HG03457 (cell line): ENCODE measurements at regions not wholly inside any gene's neighbourhood (a gene's known extent, or its start where the extent isn't known, plus 50 kb on each side); places are given as distances from the start of the nearest gene placed in this dataset.
"Not testable (repeated sequence)": the region's sequence is repeated elsewhere in the genome, so short reads cannot be mapped to it uniquely, and the experiment has no call there.

Experiments used
- ATAC-seq: cut with Tn5 transposase; IDR thresholded peaks from one replicate; pipeline ENCODE4 v1.9.1; 2021; ENCODE audit warnings: moderate number of reproducible peaks; ENCODE audit not compliant: unreplicated experiment

DNA sequence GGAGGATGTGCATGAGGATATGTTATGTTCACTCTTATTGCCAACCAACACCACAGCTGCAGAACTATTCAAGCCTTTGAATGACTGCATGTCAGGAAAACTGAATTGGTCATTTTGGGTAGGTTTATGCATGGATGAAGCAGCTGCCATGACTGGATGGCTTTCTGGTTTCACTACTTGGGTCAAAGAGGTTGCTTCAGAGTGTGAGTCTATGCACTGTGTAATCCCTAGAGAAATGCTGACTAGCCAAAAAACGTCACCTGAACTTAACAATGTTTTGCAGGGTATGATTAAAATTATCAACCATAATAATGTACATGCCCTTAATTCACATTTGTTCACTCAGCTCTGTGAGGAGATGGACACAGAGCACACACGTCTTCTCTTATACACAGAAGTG, 206.7 kb upstream of the RBBP8 start:
- no peak for ATAC-seq

DNA sequence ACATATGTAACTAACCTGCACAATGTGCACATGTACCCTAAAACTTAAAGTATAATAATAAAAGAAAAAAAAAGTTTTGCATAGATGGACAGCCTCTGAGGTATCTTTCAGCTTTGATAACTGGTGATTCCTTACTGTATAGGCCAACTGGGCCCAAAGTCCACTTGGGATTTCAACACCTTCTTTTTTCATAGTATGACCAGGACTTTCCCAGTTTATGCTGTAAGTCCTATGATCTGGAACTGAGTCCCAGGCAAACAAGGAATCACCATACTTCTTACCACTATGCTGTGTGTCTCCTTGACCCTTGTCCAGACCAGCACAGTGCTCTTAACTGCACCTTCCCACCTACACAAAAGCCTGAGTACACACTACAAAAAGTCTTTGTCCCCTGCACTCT, 205.1 kb upstream of the RBBP8 start:
- ATAC-seq, result no peak

DNA sequence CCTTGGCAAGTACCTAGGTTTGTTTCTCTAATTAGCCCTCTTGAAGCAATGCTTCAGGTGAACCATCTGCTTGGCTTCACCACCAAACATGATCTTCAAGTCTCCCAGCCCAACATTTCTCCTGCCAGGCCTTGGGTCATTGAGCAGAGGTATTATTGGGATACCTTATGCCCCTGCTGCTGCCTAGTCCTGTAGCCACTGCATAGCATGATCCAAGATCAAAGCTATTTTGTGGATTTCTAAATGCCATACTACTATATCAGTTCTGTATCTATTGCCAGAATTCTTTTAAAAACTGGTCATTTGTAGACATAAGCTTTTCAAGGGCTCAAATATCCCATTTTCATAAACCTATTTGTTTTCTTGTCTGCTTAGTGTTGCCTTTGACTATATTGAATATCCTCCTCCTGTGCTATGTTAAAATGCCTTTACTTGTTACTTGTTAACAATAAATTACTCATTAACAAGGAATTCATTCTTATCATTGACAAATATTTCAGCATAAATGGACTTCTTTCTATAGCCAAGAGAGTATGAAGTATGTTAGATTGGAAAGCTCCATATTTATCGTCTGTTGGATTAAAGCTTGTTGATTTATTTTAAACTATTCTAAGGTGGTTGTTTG, 204.5 kb upstream of the RBBP8 start:
- no peak for ATAC-seq

DNA sequence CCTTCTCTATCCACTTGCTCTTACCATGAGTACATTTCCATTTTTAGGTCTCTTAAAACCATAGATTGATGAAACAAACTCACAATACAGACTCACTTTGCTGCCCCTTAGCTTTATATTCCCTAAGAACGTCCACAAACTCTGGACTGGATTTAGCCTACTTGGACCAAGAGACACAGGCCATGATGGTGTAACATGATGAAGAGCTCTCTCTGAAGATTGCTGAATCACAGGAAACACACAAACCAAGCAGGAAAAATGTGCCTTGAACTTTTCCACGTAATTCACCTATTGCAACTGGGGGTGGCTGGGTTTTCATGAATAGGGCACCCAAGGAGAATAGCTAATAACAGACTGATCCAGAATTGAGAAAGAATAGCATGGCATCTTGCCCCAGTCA, 201.7 kb upstream of the RBBP8 start:
- ATAC-seq, result no peak

- ATAC-seq, result no peak
These were observed 198.9 kb upstream of the RBBP8 start for GRCh38 chr18:22734105-22734661.

DNA sequence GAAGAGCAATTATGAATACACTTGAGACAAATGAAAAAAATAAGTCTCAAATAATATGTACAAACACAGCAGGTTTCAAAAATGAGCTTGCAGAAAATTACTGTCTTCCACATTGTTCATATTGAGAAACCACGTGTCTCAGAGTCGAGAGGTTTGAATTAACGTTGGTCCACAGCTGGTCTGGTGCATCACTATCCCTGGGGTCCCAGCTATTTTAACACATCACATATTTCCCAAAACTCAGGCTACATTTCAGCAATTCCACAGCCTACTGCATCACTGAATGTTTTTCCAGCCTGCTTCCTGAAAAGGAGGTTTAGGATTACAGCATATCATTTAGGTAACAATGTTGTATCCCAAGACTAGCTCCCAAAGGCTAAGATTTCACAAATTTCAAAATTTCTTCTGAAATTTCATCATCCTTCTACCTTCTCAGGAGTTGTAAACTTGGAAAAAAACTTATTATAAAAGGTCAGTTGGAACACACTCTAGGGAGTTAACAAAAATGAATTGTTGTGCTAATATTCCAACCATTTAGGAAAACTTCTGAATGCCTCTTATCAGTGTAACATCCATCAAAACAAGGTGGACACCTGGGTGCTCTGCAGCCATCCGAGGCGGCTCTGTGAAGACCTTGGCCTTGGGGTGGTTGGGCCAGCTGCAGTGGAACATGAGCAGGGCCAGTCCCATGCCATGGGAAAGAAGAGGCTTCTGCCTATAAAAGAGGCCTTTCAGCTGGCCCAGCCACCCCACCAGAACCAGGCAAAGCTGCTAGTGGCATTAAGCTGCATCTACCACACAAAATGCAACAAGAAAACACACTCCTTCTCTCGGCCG, 198.1 kb upstream of the RBBP8 start:
- no peak for ATAC-seq

DNA sequence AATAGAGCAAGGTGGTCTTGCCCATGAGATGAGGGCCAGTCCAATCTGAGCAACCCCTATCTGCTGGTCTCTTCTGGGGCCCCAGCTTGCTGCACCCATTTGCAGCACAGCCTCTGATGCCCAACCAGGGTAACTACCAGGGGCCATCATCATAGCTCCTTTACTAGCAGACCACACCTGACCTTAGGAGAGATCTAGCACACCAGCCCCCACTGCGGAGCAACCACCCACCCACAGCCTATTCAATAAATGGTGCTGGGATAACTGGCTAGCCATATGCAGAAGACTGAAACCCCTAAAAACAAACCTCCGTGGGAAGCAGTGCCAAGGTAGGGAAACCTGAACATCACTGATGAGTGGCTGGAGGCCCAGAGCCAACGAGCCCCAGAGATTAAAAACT, 196.1 kb upstream of the RBBP8 start:
- no peak for ATAC-seq

GRCh38 chr18:22739061-22739642, 194.0 kb upstream of the RBBP8 start:
- no peak for ATAC-seq

DNA sequence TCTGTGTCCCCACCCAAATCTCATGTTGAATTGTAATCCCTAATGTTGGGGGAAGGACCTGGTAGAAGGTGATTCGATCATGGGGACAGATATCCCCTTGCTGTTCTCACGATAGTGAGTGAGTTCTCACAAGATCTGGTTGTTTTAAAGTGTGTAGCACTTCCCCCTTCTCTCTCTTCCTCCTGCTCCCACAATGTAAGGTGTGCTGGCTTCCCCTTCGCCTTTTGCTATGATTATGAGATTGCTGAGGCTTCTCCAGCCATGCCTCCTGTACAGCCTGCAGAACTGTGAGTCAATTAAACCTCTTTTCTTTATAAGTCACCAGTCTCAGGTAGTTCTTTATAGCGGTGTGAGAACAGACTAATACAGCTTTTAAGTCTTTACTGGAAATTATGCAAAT, 193.3 kb upstream of the RBBP8 start:
- no peak for ATAC-seq

DNA sequence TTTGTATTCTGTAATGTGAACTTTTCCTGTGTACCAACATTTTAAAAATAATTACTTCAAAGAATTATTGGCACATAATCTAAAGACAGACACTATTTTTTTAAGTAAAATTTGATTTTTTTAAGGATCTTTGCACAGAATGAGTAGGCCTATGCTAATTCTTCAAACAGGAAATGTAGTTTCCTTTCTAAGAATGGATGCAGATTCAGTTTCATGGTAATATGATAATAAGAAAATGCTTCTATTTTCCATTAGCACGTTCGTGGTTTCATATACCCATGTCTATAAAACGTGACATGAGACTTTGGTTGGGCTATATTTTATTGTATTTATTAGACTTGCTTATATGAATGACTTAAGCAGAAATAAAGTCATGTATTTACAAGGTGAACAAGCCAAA, 191.8 kb upstream of the RBBP8 start:
- ATAC-seq, result no peak

GRCh38 chr18:22742409-22742808, 190.7 kb upstream of the RBBP8 start:
- no peak for ATAC-seq

DNA sequence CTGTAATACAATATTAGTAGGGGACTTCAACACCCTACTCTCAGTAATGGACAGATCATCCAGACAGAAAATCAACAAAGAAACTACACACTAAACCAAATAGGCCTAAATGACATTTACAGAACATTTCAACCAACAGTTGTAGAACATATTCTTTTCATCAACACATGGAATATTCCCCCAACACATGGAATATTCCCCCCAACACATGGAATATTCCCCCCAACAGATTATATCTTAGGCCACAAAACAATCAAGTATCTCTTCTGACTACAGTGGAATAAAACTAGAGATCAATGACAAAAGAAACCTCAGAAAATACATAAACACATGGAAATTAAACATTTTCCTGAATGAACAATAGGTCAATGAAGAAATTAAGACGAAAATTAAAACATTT, 187.2 kb upstream of the RBBP8 start:
- no peak for ATAC-seq

DNA sequence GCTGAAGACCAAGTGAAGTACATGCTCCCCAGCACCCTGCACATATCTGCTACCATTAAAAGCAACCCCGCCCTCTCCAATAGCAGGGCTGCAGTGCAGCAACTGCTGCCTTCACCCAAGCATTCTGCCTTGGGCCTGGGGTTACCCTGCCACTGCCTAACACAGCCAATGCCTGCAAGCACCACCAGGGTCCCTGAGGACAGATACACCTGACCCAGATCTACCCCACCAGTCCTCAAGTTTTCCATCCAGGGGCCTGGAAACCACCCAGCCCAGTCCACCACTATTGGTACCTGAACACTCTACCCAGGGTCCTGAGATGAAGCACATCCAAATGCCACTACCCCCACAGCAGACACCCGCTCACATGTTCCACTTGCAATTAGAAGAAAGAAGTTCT, 181.1 kb upstream of the RBBP8 start:
- ATAC-seq, result no peak

DNA sequence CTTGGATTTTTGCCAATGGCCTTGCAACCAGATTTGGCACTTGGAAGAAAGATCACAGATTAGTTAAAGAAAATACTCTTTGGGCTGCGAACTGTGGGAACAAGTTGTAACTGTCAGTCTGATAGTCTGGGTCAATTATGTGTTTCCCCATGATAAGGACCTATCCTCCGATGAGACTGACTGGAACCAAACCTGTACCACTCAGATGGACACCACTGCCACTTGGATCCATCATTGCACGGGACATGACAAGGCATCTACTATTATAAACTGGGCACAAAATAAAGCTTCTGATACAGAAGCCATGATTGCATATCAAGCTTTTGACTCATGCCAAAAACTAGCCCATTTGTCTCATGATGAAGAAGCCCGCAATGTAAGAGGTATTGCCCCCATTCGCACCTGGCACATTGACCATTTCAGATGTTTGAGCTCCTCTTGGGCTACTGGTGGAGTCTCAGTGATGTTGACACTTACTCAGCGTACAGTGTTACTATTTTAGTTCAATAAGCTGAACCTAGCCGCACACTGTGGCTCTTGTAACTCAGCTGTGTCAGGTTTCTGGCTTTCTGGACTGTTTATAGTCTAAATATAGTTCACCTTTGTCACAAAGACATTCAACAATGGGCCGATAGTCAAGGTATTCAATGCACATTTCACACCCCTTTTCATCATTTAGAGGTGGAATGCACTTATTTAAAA, 179.8 kb upstream of the RBBP8 start:
- ATAC-seq, result no peak

GRCh38 chr18:22764005-22764404, 169.1 kb upstream of the RBBP8 start:
- ATAC-seq, result not testable (repeated sequence)

- ATAC-seq, result no peak
These were observed 167.2 kb upstream of the RBBP8 start for GRCh38 chr18:22765896-22766295.

GRCh38 chr18:22767653-22768052, 165.5 kb upstream of the RBBP8 start:
- no peak for ATAC-seq

DNA sequence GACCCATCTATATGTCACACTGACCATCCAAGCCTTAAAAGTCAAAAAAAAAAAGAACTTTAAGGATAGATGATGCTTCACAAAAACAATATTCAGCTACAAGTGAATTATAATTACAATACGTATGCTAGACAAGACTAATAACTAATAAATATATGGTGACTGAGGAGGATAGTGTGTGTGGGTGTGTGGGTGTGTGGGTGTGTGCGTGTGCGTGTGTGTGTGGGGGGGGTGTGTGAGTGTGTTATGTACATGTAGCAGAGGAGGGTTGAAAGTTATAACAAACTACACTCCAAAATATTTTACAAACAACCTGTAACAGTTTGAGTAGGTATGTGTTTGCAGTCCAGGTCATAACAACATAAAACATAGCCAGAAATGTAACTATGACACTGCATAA, 159.2 kb upstream of the RBBP8 start:
- ATAC-seq, result no peak

- ATAC-seq, result no peak
These were observed 154.1 kb upstream of the RBBP8 start for GRCh38 chr18:22778996-22779395.

- no peak for ATAC-seq
These were observed 149.9 kb upstream of the RBBP8 start for GRCh38 chr18:22783245-22783644.

GRCh38 chr18:22783662-22784076, 149.5 kb upstream of the RBBP8 start:
- no peak for ATAC-seq
